IPS DF 4.7 (cell line): ENCODE measurements at regions not wholly inside any gene's neighbourhood (a gene's known extent, or its start where the extent isn't known, plus 50 kb on each side); places are given as distances from the start of the nearest gene placed in this dataset.

Experiments used
- DNase-seq: peaks from one replicate; pipeline ENCODE4 v3.0.0-alpha.2; 2013; ENCODE audit warnings: low spot score; ENCODE audit errors: extremely low read depth

DNA sequence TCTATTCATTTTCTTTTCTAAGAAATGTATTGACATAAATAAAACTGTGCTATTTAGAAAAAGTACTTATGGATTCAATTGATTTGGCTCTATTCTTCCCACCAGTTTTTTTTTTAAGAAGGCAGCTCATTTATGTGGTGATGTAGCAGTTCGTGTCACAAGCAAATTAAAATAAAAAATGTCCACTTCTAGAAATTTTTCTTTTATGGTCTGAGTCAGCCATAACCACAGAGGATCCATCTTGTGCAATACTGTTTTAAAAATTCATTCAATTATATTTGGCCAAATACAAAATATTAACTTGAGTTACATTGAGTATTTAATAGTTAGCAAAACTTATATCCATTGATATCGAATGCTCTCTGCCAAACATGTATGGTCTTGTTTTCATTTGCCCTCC lies 207.9 kb upstream of the FAT1 start:
- no peak for DNase-seq

DNA sequence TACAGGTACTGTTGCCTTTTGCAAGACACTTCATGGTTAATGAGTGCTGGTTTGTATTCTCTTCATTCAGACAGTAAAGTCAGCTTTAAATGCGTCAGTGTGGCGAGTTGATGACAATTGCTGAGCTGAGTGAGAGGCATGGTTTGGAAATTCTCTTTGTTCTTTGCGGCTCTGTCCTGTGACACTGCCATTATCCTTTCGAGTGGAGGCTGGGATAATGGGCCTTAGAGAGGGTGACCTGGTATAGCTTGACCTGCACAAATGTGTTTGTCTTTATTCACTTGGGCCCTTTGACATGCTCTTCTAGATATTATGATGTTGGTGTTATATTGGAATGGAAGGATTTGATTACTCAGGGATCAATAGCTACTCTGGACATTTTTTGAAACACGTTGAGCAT lies 208.5 kb upstream of the FAT1 start:
- DNase-seq = no peak

GRCh38 chr4:186932631-186933187 lies 209.1 kb upstream of the FAT1 start:
- DNase-seq = no peak

DNA sequence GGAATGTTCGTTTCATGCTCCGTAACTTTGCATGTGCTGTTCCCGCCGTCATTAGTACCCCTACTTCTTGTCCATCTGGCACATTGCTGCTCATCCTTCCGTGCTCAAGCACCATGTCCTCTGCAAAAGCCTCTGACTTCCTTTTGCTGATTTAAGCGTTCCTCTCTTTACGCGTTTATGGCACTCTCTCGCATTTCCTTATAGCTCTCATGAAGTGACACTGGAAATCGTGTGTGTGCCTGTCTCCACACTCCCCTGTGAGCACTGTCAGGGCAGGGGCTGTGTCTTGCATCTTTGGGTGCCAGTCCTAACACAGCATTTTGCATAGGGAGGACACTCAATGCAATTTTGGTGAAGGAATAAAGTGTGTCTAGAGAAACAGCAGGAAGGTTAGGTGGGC lies 210.6 kb upstream of the FAT1 start:
- DNase-seq = no peak

DNA sequence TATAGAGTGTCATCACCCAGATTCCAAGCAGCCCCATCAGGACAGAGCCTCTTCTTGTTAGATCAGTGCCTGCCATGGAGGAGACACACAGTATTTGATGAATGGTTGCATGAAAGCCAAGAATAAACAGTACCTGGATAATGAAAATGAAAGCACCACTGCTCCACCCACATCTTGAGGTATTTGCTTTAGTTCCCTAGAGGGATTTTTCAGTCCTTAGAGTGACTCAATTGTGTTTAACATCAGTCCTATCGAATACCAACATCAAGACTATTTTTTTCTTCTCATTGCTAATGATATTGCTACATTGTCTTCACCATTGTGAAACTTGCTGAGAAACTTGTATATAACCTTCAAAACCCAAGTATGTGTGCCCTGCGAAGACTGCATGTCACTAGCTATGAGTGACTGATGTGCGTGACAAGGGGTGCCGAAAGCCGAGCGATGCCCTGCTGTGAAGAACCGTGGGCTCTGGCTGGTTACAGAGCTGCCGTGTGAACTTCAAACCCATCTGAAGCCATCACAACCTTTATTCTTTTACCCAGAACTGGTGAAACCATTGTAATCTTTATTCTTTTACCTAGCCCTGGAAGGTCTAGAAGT lies 211.3 kb upstream of the FAT1 start:
- DNase-seq = no peak

- no peak for DNase-seq
These were observed 212.2 kb upstream of the FAT1 start for GRCh38 chr4:186935901-186936300.

- DNase-seq = no peak
These were observed 213.1 kb upstream of the FAT1 start for GRCh38 chr4:186936496-186937375.

DNA sequence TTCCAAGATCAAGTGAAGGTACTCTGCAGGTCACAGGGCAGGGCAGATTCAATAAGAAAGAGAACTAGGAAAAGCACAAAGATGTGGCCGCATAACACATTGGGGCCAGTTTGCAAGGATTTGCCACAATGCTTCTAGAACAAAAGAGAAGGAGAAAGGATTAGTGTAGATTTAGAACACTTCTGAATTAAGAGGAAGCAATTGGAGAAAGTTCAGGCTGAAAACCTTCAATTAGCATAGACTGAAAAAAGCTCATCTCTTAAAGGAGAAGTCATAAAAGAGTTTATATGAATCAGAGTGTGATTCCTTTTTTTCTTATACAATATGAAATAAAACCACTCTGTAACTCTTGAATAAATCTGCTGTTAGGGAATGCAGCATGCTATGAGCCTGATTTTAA lies 215.6 kb upstream of the FAT1 start:
- DNase-seq = no peak

DNA sequence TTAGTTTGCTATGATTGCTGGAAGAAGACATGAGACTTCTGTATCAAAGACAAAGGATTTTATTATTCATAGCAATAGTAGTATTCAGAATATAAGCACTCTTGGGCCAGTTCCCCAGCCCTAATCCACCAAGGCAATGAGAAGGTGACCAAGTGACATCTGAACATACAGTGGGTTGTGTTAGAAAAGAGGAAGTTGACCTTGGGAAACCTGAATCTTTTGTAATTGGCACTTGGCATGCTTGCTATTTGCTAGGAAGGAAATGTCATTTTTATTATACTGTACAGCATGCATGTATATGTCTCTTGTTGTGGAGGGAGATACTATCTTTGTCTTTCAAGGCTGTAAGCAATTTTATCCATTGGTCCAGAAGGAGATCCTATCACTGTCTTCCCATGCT lies 216.1 kb upstream of the FAT1 start:
- DNase-seq = no peak

GRCh38 chr4:186940476-186940875 lies 216.8 kb upstream of the FAT1 start:
- no peak for DNase-seq

DNA sequence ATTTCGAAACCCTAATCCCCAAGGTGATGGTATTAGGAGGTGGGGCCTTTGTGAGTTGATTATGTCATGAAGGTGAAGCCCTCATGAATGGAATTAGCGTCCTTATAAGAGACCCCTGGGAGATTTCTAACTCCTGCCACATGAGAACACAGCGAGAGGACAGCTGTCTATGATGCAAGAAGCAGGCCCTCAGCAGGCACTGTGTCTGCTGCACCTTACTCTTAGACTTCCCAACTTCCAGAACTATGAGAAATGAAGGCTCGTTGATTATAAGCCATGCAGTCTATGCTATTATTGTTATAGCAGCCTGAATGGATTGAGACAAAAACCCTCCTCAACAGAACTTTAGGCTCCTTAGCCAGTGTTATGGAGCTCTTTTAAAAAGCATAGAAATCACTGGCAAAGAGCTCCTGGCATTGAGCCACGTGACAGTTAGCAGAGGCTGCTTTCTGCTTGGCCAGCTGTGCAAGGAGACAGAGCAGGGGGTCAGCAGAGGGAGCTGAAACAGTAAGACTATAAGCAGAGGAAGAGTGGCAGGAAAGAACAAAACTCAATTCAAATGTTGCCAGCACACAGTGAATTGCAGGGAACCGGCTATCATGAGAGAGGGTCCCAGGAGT lies 219.2 kb upstream of the FAT1 start:
- DNase-seq = no peak

DNA sequence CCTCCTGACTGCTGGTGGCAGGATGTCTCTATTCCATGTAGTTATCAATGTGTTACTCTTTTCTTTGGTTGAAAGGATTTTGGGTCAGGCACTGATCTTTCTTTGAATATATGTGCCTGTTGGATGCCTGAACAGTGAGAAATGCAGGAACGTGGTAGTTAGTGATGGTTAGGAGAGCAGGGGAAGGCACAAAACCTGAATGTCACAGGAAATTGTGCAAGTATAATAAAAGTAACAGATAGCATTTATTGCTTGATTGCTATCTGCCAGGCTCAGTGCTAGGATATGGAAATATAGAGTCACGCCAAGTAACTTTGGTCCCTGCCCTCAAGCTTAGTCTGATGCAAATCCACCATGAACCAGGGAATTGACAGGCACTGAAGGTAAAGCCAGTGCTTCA lies 219.8 kb upstream of the FAT1 start:
- no peak for DNase-seq

DNA sequence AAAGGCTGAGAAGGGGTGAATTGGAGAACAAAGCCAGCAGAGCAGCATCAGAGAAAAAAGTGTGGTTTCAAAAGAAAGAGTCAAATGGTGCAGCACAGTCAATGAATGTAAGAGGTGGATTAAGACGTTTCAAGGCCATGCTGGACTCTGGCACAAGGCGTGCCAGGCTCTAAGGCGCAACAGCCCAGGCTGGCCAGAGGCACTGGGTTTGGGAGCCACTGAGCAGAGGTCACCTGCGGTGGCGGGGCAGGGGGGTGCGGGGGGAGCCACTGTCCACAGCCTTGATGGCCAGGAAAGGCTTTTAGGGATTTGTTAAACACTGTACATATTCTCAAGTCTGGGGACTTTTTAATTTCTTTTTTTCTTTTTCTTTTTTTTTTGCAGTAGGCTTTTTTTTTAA lies 222.5 kb upstream of the FAT1 start:
- no peak for DNase-seq

- no peak for DNase-seq
These were observed 223.1 kb upstream of the FAT1 start for GRCh38 chr4:186946682-186947294.

- peak; percentile 25 for DNase-seq
These were observed 224.9 kb upstream of the FAT1 start for GRCh38 chr4:186948361-186949242.

- DNase-seq = no peak
These were observed 226.2 kb upstream of the FAT1 start for GRCh38 chr4:186949847-186950246.

DNA sequence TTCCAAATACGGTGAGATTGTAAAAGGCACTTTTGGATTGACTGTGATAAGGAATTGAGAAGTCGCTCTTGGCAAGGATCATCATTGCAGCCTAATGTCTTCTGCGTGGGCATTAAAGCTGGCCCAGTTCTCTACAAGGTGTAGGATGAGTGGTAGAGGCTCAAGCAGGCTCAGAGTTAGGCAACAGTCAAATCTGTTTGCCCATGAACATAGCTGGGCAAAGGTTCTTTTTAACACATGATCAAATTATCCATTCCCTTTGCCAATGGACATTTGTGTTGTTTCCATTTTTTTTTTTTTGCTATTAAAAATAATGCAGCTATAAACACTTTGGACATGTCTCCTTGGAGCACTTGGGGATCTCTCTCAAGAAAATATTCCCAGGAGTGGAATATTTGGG lies 229.1 kb upstream of the FAT1 start:
- no peak for DNase-seq

DNA sequence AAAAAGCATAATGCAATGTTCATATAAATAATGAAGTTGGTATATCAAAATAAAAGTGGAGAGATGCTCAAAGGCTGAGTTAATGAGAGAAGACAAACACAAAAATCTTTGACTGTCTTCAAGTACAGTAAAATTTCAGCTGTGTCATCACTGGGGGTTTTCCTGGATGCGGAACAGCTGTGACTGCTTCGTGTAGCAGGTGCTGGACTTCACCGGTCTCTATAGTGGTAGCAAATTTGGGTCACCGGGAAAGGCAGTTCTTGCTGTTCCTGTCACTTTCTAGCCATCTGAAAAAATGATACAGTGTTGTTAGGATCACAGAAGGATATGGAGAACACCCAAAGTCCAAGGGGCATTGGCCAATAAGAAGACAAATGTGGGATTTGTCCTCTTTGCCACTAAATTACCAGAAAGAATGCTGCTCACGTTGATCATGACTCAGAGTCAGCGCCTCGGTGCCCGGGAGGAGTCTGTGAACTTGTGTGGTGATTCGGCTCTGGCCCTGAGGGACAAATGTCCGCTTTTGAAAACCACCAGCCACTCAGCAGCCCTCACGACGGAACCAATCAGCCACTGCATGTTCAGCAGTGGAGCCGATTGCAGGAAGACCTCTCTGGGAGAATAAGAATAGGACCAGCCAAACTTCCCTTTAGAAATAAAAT lies 230.1 kb upstream of the FAT1 start:
- no peak for DNase-seq

GRCh38 chr4:186954509-186954908 lies 230.9 kb upstream of the FAT1 start:
- DNase-seq = no peak

GRCh38 chr4:186954956-186955355 lies 231.3 kb upstream of the FAT1 start:
- no peak for DNase-seq
